Heart left ventricle (tissue), 16 donors: ENCODE measurements at regions not wholly inside any gene's neighbourhood (a gene's known extent, or its start where the extent isn't known, plus 50 kb on each side); places are given as distances from the start of the nearest gene placed in this dataset.

Experiments
- ATAC-seq, 4 donors: fragments of 200-7000 bp; cut with Tn5 transposase; one replicate each; pipeline ENCODE4 v1.9.1; 2020 to 2022; ENCODE audit warnings: moderate library complexity in 4 of 4, mild to moderate bottlenecking in 3 of 4, moderate number of reproducible peaks in 1 of 4
- DNase-seq, 5 donors: peaks; one replicate each; pipeline ENCODE4 v3.0.0-alpha.2; 2020
- H3K27ac ChIP-seq, 12 donors: fragments of 200-600 bp; sonication (generic) in 4 of 12; one replicate each; pipeline versions ENCODE4 v1.5.0 to v1.8.0; 2016 to 2022; ENCODE audit warnings: mild to moderate bottlenecking in 2 of 12
- H3K27me3 ChIP-seq, 9 donors: fragments of 200-600 bp; sonication (generic) in 2 of 9; one replicate each; pipeline versions ENCODE4 v1.5.1 to v1.8.0; 2016 to 2022; ENCODE audit warnings: mild to moderate bottlenecking in 3 of 9
- H3K36me3 ChIP-seq, 9 donors: fragments of 200-600 bp; sonication (generic) in 2 of 9; one replicate each; pipeline versions ENCODE4 v1.5.0 to v1.8.0; 2018 to 2022; ENCODE audit warnings: mild to moderate bottlenecking in 2 of 9
- H3K4me1 ChIP-seq, 12 donors: fragments of 200-600 bp; sonication (generic) in 4 of 12; one replicate each; pipeline versions ENCODE4 v1.5.0 to v1.8.0; 2016 to 2022; ENCODE audit warnings: mild to moderate bottlenecking in 3 of 12
- H3K4me3 ChIP-seq, 12 donors: fragments of 200-600 bp; sonication (generic) in 4 of 12; one replicate each; pipeline versions ENCODE4 v1.5.0 to v1.8.0; 2017 to 2022; ENCODE audit warnings: mild to moderate bottlenecking in 9 of 12, moderate library complexity in 4 of 12
- H3K9me3 ChIP-seq, 12 donors: fragments of 200-600 bp; sonication (generic) in 4 of 12; one replicate each; pipeline versions ENCODE4 v1.5.0 to v1.8.0; 2016 to 2022; ENCODE audit warnings: mild to moderate bottlenecking in 1 of 12
- CTCF ChIP-seq, 12 donors: fragments of 200-600 bp; sonication (generic) in 4 of 12; IDR thresholded peaks; one replicate each; pipeline versions ENCODE4 v1.5.0 to v1.8.0; 2018 to 2022; ENCODE audit warnings: antibody characterized with exemption in 12 of 12, mild to moderate bottlenecking in 5 of 12
- POLR2A ChIP-seq, 2 donors: fragments of 450-650 bp; IDR thresholded peaks; one replicate each; pipeline ENCODE4 v1.6.1; 2017; ENCODE audit warnings: antibody characterized with exemption in 2 of 2, mild to moderate bottlenecking in 2 of 2, moderate library complexity in 2 of 2
- WGBS, 4 donors: extraction: QIAGEN DNeasy Blood & Tissue Kit in 2 of 4; methylation state at CpG; one replicate each; pipeline versions ENCODE4 v1.1.5 to v1.1.7; 2013 to 2018; 5-methylcytosine and 5-hydroxymethylcytosine counted together
- intact Hi-C, 10 donors: fragments of 100-400 bp; cut with DNase I; formaldehyde crosslinking; loops; one replicate each; pipeline versions ENCODE4 v1.11.1 to v1.14.2; 2022
- donor health status: ischemic (EF 13 %, LVEDD 7.1; RV severe dilation, severe dysfunction).
- donor health status: healthy with polysubstance abuse.
- donor health status: DM: no; HTN: yes; CAD: no.
- donor health status: DM: no; HTN: no; CAD: no.
- donor health status: ischemic (EF 25% LVEDD 6.9; RV normal size, moderate dysfunction).
- donor health status: ischemic (EF 25% LVEDD 5.7; RV mildly dilated, moderate dysfunction).
- donor health status: healthy.
- donor health status: DM: yes; HTN: yes; CAD: no.
- donor health status: ischemic (EF 35%, LVEDD 5.7; RV mildly dilated, moderate dysfunction).
- donor health status: nonischemic (EF 11% LVEDD 7.7; RV severe dilation, severe dysfunction).
- donor health status: DM: yes; HTN: yes; CAD: no.
- donor health status: PGD.
- donor health status: ischemic (EF 29% LVEDD 5.4; RV normal size, mild dysfunction).
- donor health status: nonischemic (EF 23%, LVEDD 6.1; RV moderate dilation, normal function).

- WGBS, 4 donors, result 86 to 94% (median 91%) methylated on average over 3 to 4 of the region's 4 CpGs
- H3K27ac ChIP-seq, result no peak overlapping the region
- intact Hi-C loops, result loop anchor here in 1 of 10 donors (10.0 kb wide), 1 partner anchor 70 kb away; no protein-coding TSS in a partner anchor
- no peak overlapping the region for H3K4me3 ChIP-seq
- TF ChIP-seq POLR2A (IDR thresholded peaks at IDR 0.05) (no peak), CTCF (IDR thresholded peaks at IDR 0.05) (no peak)
- no peaks in the 10 kb centered on the region for H3K36me3 ChIP-seq
- ATAC-seq (no peak), DNase-seq (no peak)
- H3K9me3 ChIP-seq, result no peaks in the 10 kb centered on the region
- H3K27me3 ChIP-seq, result no peaks in the 10 kb centered on the region
- H3K4me1 ChIP-seq, result peaks cover 0 to 10% (median 0%) of the 10 kb centered on the region in 12 donors
These were observed 396.0 kb upstream of the THBS1 start for GRCh38 chr15:39184701-39185390.

GRCh38 chr15:39188314-39188713 lies 392.6 kb upstream of the THBS1 start:
- Histone ChIP-seq H3K36me3 (no peaks in the 10 kb centered on the region), H3K4me1 (no peaks in the 10 kb centered on the region), H3K4me3 (no peak overlapping the region), H3K27me3 (no peaks in the 10 kb centered on the region), H3K9me3 (no peaks in the 10 kb centered on the region), H3K27ac (no peak overlapping the region)
- intact Hi-C loops, result loop anchor here in 1 of 10 donors (10.0 kb wide), 1 partner anchor 66 kb away; no protein-coding TSS in a partner anchor
- ATAC-seq (no peak), DNase-seq (no peak)
- WGBS, 4 donors, result 51 to 67% (median 55%) methylated on average over 1 of the region's 1 CpG
- TF ChIP-seq POLR2A (IDR thresholded peaks at IDR 0.05) (no peak), CTCF (IDR thresholded peaks at IDR 0.05) (no peak)

GRCh38 chr15:39188930-39189329 lies 391.9 kb upstream of the THBS1 start:
- Histone ChIP-seq H3K27me3 (no peaks in the 10 kb centered on the region), H3K27ac (no peak overlapping the region), H3K9me3 (no peaks in the 10 kb centered on the region), H3K4me1 (peaks cover 0 to under 1% (median 0%) of the 10 kb centered on the region in 12 donors), H3K4me3 (no peak overlapping the region), H3K36me3 (no peaks in the 10 kb centered on the region)
- intact Hi-C loops, result loop anchor here in 1 of 10 donors (10.0 kb wide), 1 partner anchor 66 kb away; no protein-coding TSS in a partner anchor
- TF ChIP-seq CTCF (IDR thresholded peaks at IDR 0.05) (no peak), POLR2A (IDR thresholded peaks at IDR 0.05) (no peak)
- WGBS, 4 donors, result 72 to 84% (median 79%) methylated on average over 3 of the region's 3 CpGs
- ATAC-seq, result peak in 1 of 4 donors; percentile 22
- no peak for DNase-seq

- H3K27ac ChIP-seq, result no peak overlapping the region
- H3K36me3 ChIP-seq, result no peaks in the 10 kb centered on the region
- no peak overlapping the region for H3K4me3 ChIP-seq
- DNase-seq (no peak), ATAC-seq (no peak)
- H3K27me3 ChIP-seq, result no peaks in the 10 kb centered on the region
- peaks cover 0 to 7% (median 0%) of the 10 kb centered on the region in 12 donors for H3K4me1 ChIP-seq
- TF ChIP-seq CTCF (IDR thresholded peaks at IDR 0.05) (no peak), POLR2A (IDR thresholded peaks at IDR 0.05) (no peak)
- intact Hi-C loops, result loop anchor here in 1 of 10 donors (2.0 kb wide), 1 partner anchor 21 kb away; no protein-coding TSS in a partner anchor
- no peaks in the 10 kb centered on the region for H3K9me3 ChIP-seq
These were observed 389.0 kb upstream of the THBS1 start for GRCh38 chr15:39191871-39192291.
